Loucy (cell line): ENCODE measurements at regions not wholly inside any gene's neighbourhood (a gene's known extent, or its start where the extent isn't known, plus 50 kb on each side); places are given as distances from the start of the nearest gene placed in this dataset.

ENCODE experiments used
- H2AFZ ChIP-seq: fragments of 200-600 bp; sonication (generic); 2 replicates; pipeline ENCODE4 v1.6.0; 2016; ENCODE audit warnings: antibody characterized with exemption, mild to moderate bottlenecking, low read length, moderate library complexity
- H3F3A ChIP-seq: fragments of 200-600 bp; 2 replicates; pipeline ENCODE4 v1.6.0; 2016; ENCODE audit warnings: antibody characterized with exemption, low read depth, mild to moderate bottlenecking
- H3K27me3 ChIP-seq: fragments of 200-600 bp; sonication (generic); 2 replicates; pipeline ENCODE4 v1.6.1; 2014; ENCODE audit warnings: low read length, mild to moderate bottlenecking; ENCODE audit not compliant: insufficient read depth, poor library complexity, severe bottlenecking
- H3K36me3 ChIP-seq: fragments of 200-600 bp; sonication (generic); 2 replicates; pipeline ENCODE4 v1.6.1; 2016; ENCODE audit warnings: low read length; ENCODE audit not compliant: insufficient read depth
- H3K4me1 ChIP-seq: fragments of 200-600 bp; sonication (generic); 2 replicates; pipeline ENCODE4 v1.5.1; 2014; ENCODE audit warnings: low read length, mild to moderate bottlenecking; ENCODE audit not compliant: insufficient read depth, poor library complexity, severe bottlenecking
- H3K4me2 ChIP-seq: fragments of 200-600 bp; sonication (generic); 2 replicates; pipeline ENCODE4 v1.6.0; 2014; ENCODE audit warnings: antibody characterized with exemption, low read length, low read depth, mild to moderate bottlenecking; ENCODE audit not compliant: poor library complexity, severe bottlenecking
- H3K4me3 ChIP-seq: fragments of 200-600 bp; sonication (generic); 2 replicates; pipeline ENCODE4 v1.5.1; 2014; ENCODE audit warnings: low read length, mild to moderate bottlenecking, mixed read lengths; ENCODE audit not compliant: poor library complexity, severe bottlenecking
- H3K79me2 ChIP-seq: fragments of 200-600 bp; sonication (generic); 2 replicates; pipeline ENCODE4 v1.6.1; 2014; ENCODE audit warnings: low read length; ENCODE audit not compliant: insufficient read depth
- H3K9ac ChIP-seq: fragments of 200-600 bp; sonication (generic); 2 replicates; pipeline ENCODE4 v1.6.0; 2014; ENCODE audit warnings: mild to moderate bottlenecking, low read depth, low read length, moderate library complexity; ENCODE audit not compliant: poor library complexity, severe bottlenecking
- H3K9me2 ChIP-seq: fragments of 200-600 bp; sonication (generic); replicated peaks from 2 replicates; pipeline ENCODE4 v1.6.1; 2016; ENCODE audit warnings: low read depth, low read length, mixed read lengths
- H3K9me3 ChIP-seq: fragments of 200-600 bp; sonication (generic); 2 replicates; pipeline ENCODE4 v1.6.1; 2014; ENCODE audit warnings: mild to moderate bottlenecking, antibody characterized with exemption, low read length, low read depth; ENCODE audit not compliant: insufficient read depth
- H4K20me1 ChIP-seq: fragments of 200-600 bp; sonication (generic); 2 replicates; pipeline ENCODE4 v1.6.0; 2014; ENCODE audit warnings: antibody characterized with exemption, low read length, mild to moderate bottlenecking; ENCODE audit not compliant: insufficient read depth, poor library complexity, severe bottlenecking
- CTCF ChIP-seq: fragments of 200-600 bp; sonication (generic); conservative IDR thresholded peaks from 2 replicates; pipeline ENCODE4 v1.5.1; 2014; ENCODE audit warnings: mild to moderate bottlenecking, antibody characterized with exemption, low read length
- EZH2phosphoT487 ChIP-seq: fragments of 200-600 bp; IDR thresholded peaks from 2 replicates; pipeline ENCODE4 v1.6.1; 2018; ENCODE audit warnings: antibody characterized with exemption, mild to moderate bottlenecking, moderate library complexity, borderline replicate concordance

GRCh38 chr3:28703843-28704242, 355.2 kb upstream of the AZI2 start:
- H4K20me1 ChIP-seq: no peaks in the 10 kb centered on the region
- H3K4me2 ChIP-seq: no peak overlapping the region
- no peaks in the 10 kb centered on the region for H3K79me2 ChIP-seq
- no peaks in the 10 kb centered on the region for H3K36me3 ChIP-seq
- TF ChIP-seq EZH2phosphoT487 (no peak), CTCF (no peak)
- H3K27me3 ChIP-seq: no peaks in the 10 kb centered on the region
- H3K9ac ChIP-seq: no peak overlapping the region
- no peaks in the 10 kb centered on the region for H3F3A ChIP-seq
- no peak overlapping the region for H2AFZ ChIP-seq
- H3K9me3 ChIP-seq: no peaks in the 10 kb centered on the region
- no peak overlapping the region for H3K4me3 ChIP-seq
- no peaks in the 10 kb centered on the region for H3K9me2 ChIP-seq
- no peaks in the 10 kb centered on the region for H3K4me1 ChIP-seq

DNA sequence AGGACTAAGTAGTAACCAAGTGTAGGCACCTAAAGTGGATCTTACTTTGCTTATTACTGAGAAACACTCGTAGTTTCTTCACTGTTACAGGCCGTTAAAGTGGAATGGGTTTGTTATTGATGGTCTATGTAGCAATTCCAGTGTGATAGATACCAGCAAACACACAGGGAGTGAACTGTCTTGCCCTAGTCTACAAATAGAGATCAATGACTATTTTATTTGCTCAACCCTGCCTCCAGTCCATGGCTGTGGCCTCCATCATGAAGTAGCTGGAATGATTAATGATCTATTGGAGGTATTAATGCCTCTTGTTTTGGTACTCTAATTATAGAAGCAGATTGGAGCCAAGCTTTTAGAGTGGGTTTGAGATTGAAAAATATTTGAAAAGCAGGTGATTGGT, 362.7 kb upstream of the AZI2 start:
- H4K20me1 ChIP-seq: no peaks in the 10 kb centered on the region
- H3K4me2 ChIP-seq: no peak overlapping the region
- H3K27me3 ChIP-seq: no peaks in the 10 kb centered on the region
- no peaks in the 10 kb centered on the region for H3F3A ChIP-seq
- H3K79me2 ChIP-seq: no peaks in the 10 kb centered on the region
- H3K4me1 ChIP-seq: no peaks in the 10 kb centered on the region
- H3K36me3 ChIP-seq: no peaks in the 10 kb centered on the region
- H3K9me3 ChIP-seq: no peaks in the 10 kb centered on the region
- no peaks in the 10 kb centered on the region for H3K9me2 ChIP-seq
- no peak overlapping the region for H3K4me3 ChIP-seq
- TF ChIP-seq CTCF (no peak), EZH2phosphoT487 (no peak)
- H2AFZ ChIP-seq: no peak overlapping the region
- no peak overlapping the region for H3K9ac ChIP-seq

GRCh38 chr3:28716939-28717338, 368.3 kb upstream of the AZI2 start:
- no peaks in the 10 kb centered on the region for H4K20me1 ChIP-seq
- no peak overlapping the region for H3K9ac ChIP-seq
- H3K4me2 ChIP-seq: no peak overlapping the region
- H3K4me1 ChIP-seq: peaks cover 11% of the 10 kb centered on the region
- H3K27me3 ChIP-seq: no peaks in the 10 kb centered on the region
- H3F3A ChIP-seq: no peaks in the 10 kb centered on the region
- no peaks in the 10 kb centered on the region for H3K36me3 ChIP-seq
- H3K79me2 ChIP-seq: no peaks in the 10 kb centered on the region
- no peak overlapping the region for H2AFZ ChIP-seq
- no peak overlapping the region for H3K4me3 ChIP-seq
- no peaks in the 10 kb centered on the region for H3K9me2 ChIP-seq
- no peak for TF ChIP-seq EZH2phosphoT487
- TF ChIP-seq CTCF: no peak
- no peaks in the 10 kb centered on the region for H3K9me3 ChIP-seq
